Calu3 (cell line): ENCODE measurements at regions not wholly inside any gene's neighbourhood (a gene's known extent, or its start where the extent isn't known, plus 50 kb on each side); places are given as distances from the start of the nearest gene placed in this dataset.
"Not testable (repeated sequence)": the region's sequence is repeated elsewhere in the genome, so short reads cannot be mapped to it uniquely, and the experiment has no call there.

Source experiments
- BruUV-seq: library from RNA; stranded (reverse); fragments of 400-500 nt; replicated peaks from 2 replicates; lab custom pipeline; 2021; lab: Mats Ljungman, UMichigan
- CTCF ChIA-PET: fragments of 300-600 bp; sonication (Branson Sonifier 250); formaldehyde crosslinking; loops from one replicate; lab custom pipeline; 2022; ENCODE audit warnings: antibody characterized with exemption; lab: Charles Lee
- DNase-seq: peaks from one replicate; pipeline ENCODE4 v3.0.0; 2022
- H3K27ac Mint-ChIP-seq: one replicate; pipeline ENCODE4 v1.8.0; 2022; ENCODE audit warnings: mixed read lengths; ENCODE audit not compliant: unreplicated experiment
- H3K27me3 Mint-ChIP-seq: one replicate; pipeline ENCODE4 v1.8.0; 2022; ENCODE audit warnings: mixed read lengths; ENCODE audit not compliant: unreplicated experiment
- H3K36me3 Mint-ChIP-seq: one replicate; pipeline ENCODE4 v1.8.0; 2022; ENCODE audit warnings: mild to moderate bottlenecking, moderate library complexity, mixed read lengths; ENCODE audit not compliant: insufficient read depth, unreplicated experiment
- H3K4me1 Mint-ChIP-seq: one replicate; pipeline ENCODE4 v1.8.0; 2022; ENCODE audit warnings: mild to moderate bottlenecking, low read depth, mixed read lengths; ENCODE audit not compliant: unreplicated experiment
- H3K4me3 Mint-ChIP-seq: one replicate; pipeline ENCODE4 v1.8.0; 2022; ENCODE audit warnings: mild to moderate bottlenecking, low read depth, moderate library complexity, mixed read lengths; ENCODE audit not compliant: unreplicated experiment
- H3K9me3 Mint-ChIP-seq: one replicate; pipeline ENCODE4 v1.8.0; 2022; ENCODE audit warnings: low read depth, mixed read lengths; ENCODE audit not compliant: unreplicated experiment
- CTCF ChIP-seq: fragments of 200-600 bp; IDR thresholded peaks from one replicate; pipeline ENCODE4 v1.8.0; 2022; ENCODE audit warnings: antibody characterized with exemption; ENCODE audit not compliant: unreplicated experiment
- intact Hi-C: fragments of 100-400 bp; cut with micrococcal nuclease; formaldehyde crosslinking; loops from one replicate; pipeline ENCODE4 v1.10.0; 2022; ENCODE audit not compliant: unreplicated experiment

- H3K27me3 Mint-ChIP-seq: no peaks in the 10 kb centered on the region
- peaks cover 3% of the 10 kb centered on the region for H3K9me3 Mint-ChIP-seq
- CTCF ChIA-PET: interaction anchor here (0.6 kb wide), 1 partner anchor 1709 kb away, joined by 4 read pairs; no protein-coding TSS in a partner anchor
- H3K4me1 Mint-ChIP-seq: peaks cover 14% of the 10 kb centered on the region
- no peak for DNase-seq
- intact Hi-C loops: no loop called here
- no TSS peak for BruUV-seq
- H3K4me3 Mint-ChIP-seq: no peak overlapping the region
- no peak for TF ChIP-seq CTCF
- H3K27ac Mint-ChIP-seq: no peak overlapping the region
- H3K36me3 Mint-ChIP-seq: no peaks in the 10 kb centered on the region
Observed at GRCh38 chr6:90365002-90365401, 68.4 kb upstream of the BACH2 start.

DNA sequence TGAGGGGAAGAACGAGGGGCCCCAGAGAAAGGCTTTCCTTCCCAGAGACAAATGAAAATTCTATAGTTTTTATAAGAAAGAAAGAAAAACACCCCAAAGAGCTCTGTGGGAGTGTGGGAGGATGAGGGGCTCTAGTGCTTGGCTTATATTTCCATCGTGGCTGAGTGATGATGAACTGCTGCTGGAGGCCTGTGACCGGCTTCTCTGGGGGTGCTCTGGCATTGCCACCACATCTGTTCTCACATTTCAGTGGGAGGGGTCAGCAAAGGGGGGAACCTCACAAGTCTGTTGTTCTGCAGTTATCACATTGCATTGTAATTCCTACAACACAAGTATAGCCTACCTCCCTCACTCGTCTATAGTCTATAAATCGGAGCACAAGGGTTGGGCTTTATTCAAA, 67.6 kb upstream of the BACH2 start:
- H3K4me3 Mint-ChIP-seq: no peak overlapping the region
- H3K9me3 Mint-ChIP-seq: peaks cover 3% of the 10 kb centered on the region
- no peak for TF ChIP-seq CTCF
- no peaks in the 10 kb centered on the region for H3K36me3 Mint-ChIP-seq
- H3K27me3 Mint-ChIP-seq: no peaks in the 10 kb centered on the region
- intact Hi-C loops: no loop called here
- no TSS peak for BruUV-seq
- CTCF ChIA-PET: interaction anchor here (0.6 kb wide), 1 partner anchor 1708 kb away, joined by 4 read pairs; no protein-coding TSS in a partner anchor
- H3K27ac Mint-ChIP-seq: no peak overlapping the region
- DNase-seq: no peak
- H3K4me1 Mint-ChIP-seq: peaks cover 9% of the 10 kb centered on the region

DNA sequence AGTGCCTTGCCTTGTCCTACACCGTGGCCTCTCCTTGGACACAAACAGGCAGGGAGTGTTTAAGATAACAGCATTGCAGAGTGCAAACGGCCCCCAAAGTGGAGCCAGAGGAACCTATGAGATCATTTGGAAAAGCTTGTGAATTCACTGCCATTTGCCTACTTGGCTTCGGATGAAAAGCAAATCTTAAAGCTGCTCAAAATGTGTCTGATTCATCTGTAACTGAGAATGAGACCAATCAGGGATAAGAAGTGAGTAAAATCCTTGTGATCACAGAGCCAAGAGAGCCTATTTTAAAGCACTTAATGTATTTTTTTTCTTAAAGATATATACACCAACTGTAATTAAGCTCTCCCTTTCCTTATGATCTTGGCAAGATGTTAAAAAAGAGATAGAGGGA, 65.7 kb upstream of the BACH2 start:
- no peak for TF ChIP-seq CTCF
- BruUV-seq: no TSS peak
- H3K27me3 Mint-ChIP-seq: no peaks in the 10 kb centered on the region
- DNase-seq: no peak
- no peak overlapping the region for H3K27ac Mint-ChIP-seq
- CTCF ChIA-PET: no interaction called here
- H3K9me3 Mint-ChIP-seq: no peaks in the 10 kb centered on the region
- intact Hi-C loops: no loop called here
- no peak overlapping the region for H3K4me3 Mint-ChIP-seq
- H3K36me3 Mint-ChIP-seq: no peaks in the 10 kb centered on the region
- no peaks in the 10 kb centered on the region for H3K4me1 Mint-ChIP-seq

GRCh38 chr6:90361174-90361573, 64.5 kb upstream of the BACH2 start:
- no peak for TF ChIP-seq CTCF
- H3K36me3 Mint-ChIP-seq: no peaks in the 10 kb centered on the region
- intact Hi-C loops: no loop called here
- H3K4me3 Mint-ChIP-seq: no peak overlapping the region
- no peak overlapping the region for H3K27ac Mint-ChIP-seq
- CTCF ChIA-PET: no interaction called here
- DNase-seq: no peak
- H3K9me3 Mint-ChIP-seq: no peaks in the 10 kb centered on the region
- no peaks in the 10 kb centered on the region for H3K27me3 Mint-ChIP-seq
- no peaks in the 10 kb centered on the region for H3K4me1 Mint-ChIP-seq
- no TSS peak for BruUV-seq

GRCh38 chr6:90358036-90358770, 61.6 kb upstream of the BACH2 start:
- BruUV-seq, H3K27ac Mint-ChIP-seq, DNase-seq, H3K4me3 Mint-ChIP-seq, CTCF ChIA-PET, H3K4me1 Mint-ChIP-seq, H3K27me3 Mint-ChIP-seq, H3K36me3 Mint-ChIP-seq, intact Hi-C loops, H3K9me3 Mint-ChIP-seq: not testable (repeated sequence)
